ENCODE measurements at regions not wholly inside any gene's neighbourhood (a gene's known extent, or its start where the extent isn't known, plus 50 kb on each side); places are given as distances from the start of the nearest gene placed in this dataset.

DNA sequence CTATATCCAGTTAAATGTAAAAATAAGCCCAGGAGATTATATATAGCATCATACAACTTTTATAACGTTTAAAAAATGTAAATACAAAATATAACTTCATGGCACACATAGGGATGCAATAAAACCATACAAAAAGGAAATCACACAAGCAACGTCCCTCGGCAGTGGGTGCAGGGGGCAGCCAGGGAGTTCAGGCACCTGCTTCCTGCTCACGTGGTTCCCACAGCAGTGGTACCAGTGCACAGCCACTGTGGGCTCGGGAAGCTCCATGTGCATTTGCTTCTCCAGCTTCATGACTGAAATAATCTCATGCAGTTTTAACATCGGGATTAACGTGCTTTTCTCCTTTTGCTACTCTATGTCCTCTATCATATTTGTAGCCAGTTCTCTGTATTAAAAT lies 255.5 kb upstream of the CXCL12 start (continued):
- TF ChIP-seq CHD7 (IDR thresholded peaks at IDR 0.05; ENCODE audit: low read depth, low read length), result no peak
- TF ChIP-seq, protein P1, sequence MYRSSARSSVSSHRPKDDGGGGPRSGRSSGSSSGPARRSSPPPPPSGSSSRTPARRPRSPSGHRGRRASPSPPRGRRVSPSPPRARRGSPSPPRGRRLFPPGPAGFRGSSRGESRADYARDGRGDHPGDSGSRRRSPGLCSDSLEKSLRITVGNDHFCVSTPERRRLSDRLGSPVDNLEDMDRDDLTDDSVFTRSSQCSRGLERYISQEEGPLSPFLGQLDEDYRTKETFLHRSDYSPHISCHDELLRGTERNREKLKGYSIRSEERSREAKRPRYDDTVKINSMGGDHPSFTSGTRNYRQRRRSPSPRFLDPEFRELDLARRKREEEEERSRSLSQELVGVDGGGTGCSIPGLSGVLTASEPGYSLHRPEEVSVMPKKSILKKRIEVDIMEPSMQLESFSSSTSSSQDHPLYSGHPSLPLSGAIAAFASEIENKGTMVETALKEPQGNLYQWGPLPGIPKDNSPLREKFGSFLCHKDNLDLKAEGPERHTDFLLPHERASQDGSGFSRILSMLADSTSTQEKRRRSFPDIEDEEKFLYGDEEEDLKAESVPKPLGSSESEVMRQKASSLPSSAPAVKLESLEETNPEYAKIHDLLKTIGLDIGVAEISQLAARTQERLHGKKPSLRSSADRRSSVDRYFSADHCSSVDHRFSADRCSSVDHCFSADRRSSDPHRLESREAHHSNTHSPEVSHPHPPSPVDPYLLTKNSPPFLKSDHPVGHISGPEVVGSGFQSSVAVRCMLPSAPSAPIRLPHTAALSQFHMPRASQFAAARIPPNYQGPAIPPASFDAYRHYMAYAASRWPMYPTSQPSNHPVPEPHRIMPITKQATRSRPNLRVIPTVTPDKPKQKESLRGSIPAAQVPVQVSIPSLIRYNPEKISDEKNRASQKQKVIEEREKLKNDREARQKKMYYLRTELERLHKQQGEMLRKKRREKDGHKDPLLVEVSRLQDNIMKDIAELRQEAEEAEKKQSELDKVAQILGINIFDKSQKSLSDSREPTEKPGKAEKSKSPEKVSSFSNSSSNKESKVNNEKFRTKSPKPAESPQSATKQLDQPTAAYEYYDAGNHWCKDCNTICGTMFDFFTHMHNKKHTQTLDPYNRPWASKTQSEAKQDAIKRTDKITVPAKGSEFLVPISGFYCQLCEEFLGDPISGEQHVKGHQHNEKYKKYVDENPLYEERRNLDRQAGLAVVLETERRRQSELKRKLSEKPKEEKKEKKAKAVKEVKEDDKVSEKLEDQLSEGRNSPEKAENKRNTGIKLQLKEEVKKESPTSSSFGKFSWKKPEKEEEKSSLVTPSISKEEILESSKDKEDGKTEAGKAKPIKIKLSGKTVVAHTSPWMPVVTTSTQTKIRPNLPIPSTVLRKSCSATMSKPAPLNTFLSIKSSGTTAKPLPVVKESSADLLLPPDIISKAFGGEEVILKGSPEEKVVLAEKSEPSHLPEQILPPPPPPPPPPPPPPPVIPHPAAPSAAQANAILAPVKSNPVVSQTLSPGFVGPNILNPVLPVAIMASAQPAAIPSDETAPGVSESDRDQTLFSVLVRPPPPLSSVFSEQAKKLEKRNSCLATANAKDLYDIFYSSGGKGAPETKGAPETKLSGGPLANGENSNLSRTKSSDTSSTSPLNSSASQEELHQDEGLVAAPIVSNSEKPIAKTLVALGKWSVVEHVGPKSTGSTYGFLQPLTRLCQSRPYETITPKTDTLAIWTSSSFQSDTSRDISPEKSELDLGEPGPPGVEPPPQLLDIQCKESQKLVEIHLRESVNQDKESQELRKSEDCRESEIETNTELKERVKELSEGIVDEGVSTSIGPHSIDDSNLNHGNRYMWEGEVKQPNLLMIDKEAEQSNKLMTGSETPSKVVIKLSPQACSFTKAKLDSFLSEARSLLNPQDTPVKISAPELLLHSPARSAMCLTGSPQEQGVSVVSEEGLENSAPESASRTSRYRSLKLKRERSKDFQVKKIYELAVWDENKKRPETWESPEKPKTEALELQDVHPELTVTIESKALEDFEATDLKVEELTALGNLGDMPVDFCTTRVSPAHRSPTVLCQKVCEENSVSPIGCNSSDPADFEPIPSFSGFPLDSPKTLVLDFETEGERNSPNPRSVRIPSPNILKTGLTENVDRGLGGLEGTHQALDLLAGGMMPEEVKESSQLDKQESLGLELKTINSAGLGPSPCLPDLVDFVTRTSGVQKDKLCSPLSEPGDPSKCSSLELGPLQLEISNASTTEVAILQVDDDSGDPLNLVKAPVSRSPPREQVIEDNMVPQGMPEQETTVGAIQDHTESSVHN (IDR thresholded peaks at IDR 0.05; ENCODE audit: borderline replicate concordance in 1 of 2, low read depth in 1 of 2), result no peak

Measured in K562 (cell line).